Panc1 (cell line): ENCODE measurements at regions not wholly inside any gene's neighbourhood (a gene's known extent, or its start where the extent isn't known, plus 50 kb on each side); places are given as distances from the start of the nearest gene placed in this dataset.

Experiments used
- ATAC-seq: fragments of 200-7000 bp; cut with Tn5 transposase; 2 replicates; pipeline ENCODE4 v1.9.1; 2020; ENCODE audit warnings: mild to moderate bottlenecking, moderate library complexity
- BruUV-seq: library from RNA; stranded (reverse); fragments of 400-500 nt; replicated peaks from 2 replicates; lab custom pipeline; 2021; lab: Mats Ljungman, UMichigan
- CTCF ChIA-PET: fragments of 300-600 bp; sonication (Branson Sonifier 250); formaldehyde crosslinking; loops from one replicate; lab custom pipeline; 2022; ENCODE audit warnings: antibody characterized with exemption; lab: Charles Lee
- POLR2A ChIA-PET: fragments of 300-600 bp; sonication (Branson Sonifier 250); formaldehyde crosslinking; loops from one replicate; lab custom pipeline; 2022; ENCODE audit warnings: antibody characterized with exemption; lab: Charles Lee
- DNase-seq: peaks from one replicate; pipeline ENCODE4 v3.0.0-alpha.2; 2010; ENCODE audit warnings: low read depth, low spot score
- H3K27ac ChIP-seq: 2 replicates; pipeline ENCODE4 v1.5.1; 2011; ENCODE audit warnings: mild to moderate bottlenecking, low read length, inconsistent platforms
- H3K27me3 ChIP-seq: fragments of 200-500 bp; sonication (Bioruptor generic); 2 replicates; pipeline ENCODE4 v1.6.0; 2014; ENCODE audit warnings: low read length, inconsistent platforms; ENCODE audit not compliant: control insufficient read depth, insufficient read depth
- H3K36me3 ChIP-seq: fragments of 200-500 bp; sonication (Bioruptor generic); 2 replicates; pipeline ENCODE4 v1.5.1; 2014; ENCODE audit warnings: inconsistent platforms, mild to moderate bottlenecking, low read length, moderate library complexity; ENCODE audit not compliant: control insufficient read depth, insufficient read depth
- H3K4me1 ChIP-seq: 2 replicates; pipeline ENCODE4 v1.5.1; 2011; ENCODE audit warnings: inconsistent platforms, mild to moderate bottlenecking, low read length, moderate library complexity; ENCODE audit not compliant: control insufficient read depth, insufficient read depth
- H3K4me3 ChIP-seq, 2 experiments: 2 replicates each; pipeline ENCODE4 v1.5.1; 2011 to 2012; ENCODE audit warnings: low read depth in 2 of 2, low read length in 2 of 2, mild to moderate bottlenecking in 2 of 2, inconsistent platforms in 1 of 2, moderate library complexity in 1 of 2
- H3K9me3 ChIP-seq: fragments of 200-500 bp; sonication (Bioruptor generic); 2 replicates; pipeline ENCODE4 v1.5.1; 2014; ENCODE audit warnings: low read depth, mild to moderate bottlenecking, inconsistent platforms, low read length, moderate library complexity; ENCODE audit not compliant: control insufficient read depth, insufficient read depth
- CTCF ChIP-seq: fragments of 450-650 bp; IDR thresholded peaks from 2 replicates; pipeline ENCODE4 v1.5.1; 2017; ENCODE audit warnings: mild to moderate bottlenecking
- POLR2AphosphoS5 ChIP-seq: IDR thresholded peaks from 2 replicates; pipeline ENCODE4 v1.6.1; 2012; ENCODE audit warnings: mild to moderate bottlenecking, low read depth, low read length, moderate library complexity
- SIN3A ChIP-seq: IDR thresholded peaks from 2 replicates; pipeline ENCODE4 v1.6.1; 2012; ENCODE audit warnings: low read depth, mild to moderate bottlenecking, low read length, moderate library complexity, borderline replicate concordance; ENCODE audit not compliant: insufficient read depth
- TCF7L2 ChIP-seq: IDR thresholded peaks from 2 replicates; pipeline ENCODE4 v1.6.1; 2011; ENCODE audit warnings: mild to moderate bottlenecking, low read depth, low read length, inconsistent platforms
- in situ Hi-C: cut with HindIII; loops from 2 replicates; pipeline ENCODE4 v1.10.0; 2016; ENCODE audit warnings: low sequenced_read_pairs, low pct_unique_long_range_greater_than_20kb
- intact Hi-C: fragments of 100-400 bp; cut with micrococcal nuclease; formaldehyde crosslinking; loops from one replicate; pipeline ENCODE4 v1.10.0; 2022; ENCODE audit not compliant: unreplicated experiment
- TF ChIP-seq, protein P1 (sequence below), 2 experiments: IDR thresholded peaks; 2 replicates each; pipeline ENCODE4 v1.6.1; 2011 to 2012; ENCODE audit warnings: low read depth in 2 of 2, control low read depth in 1 of 2, low read length in 1 of 2, mild to moderate bottlenecking in 1 of 2, moderate library complexity in 1 of 2; ENCODE audit not compliant: insufficient read depth in 1 of 2

DNA sequence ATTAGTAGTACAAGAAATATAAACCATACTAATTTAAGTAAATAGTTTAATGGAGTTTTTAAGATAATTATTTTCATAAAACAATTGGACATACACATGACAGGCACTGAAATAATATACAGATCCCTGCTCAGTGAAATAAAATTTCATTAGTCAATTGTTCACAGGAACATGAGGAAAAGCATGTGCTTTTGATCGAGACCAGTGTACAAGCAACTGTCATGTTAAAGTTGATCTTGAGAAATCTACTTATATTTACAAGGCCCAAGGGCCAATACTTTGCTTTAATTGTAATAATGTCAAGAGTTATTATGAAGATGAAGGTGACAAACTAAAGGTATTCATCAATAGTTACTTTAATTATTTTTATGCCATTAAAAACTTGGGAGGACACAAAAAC, 792.7 kb upstream of the LUZP2 start:
- H3K9me3 ChIP-seq, result no peaks in the 10 kb centered on the region
- DNase-seq (no peak), ATAC-seq (no peak)
- CTCF ChIA-PET, result no interaction called here
- no TSS peak for BruUV-seq
- no peak overlapping the region for H3K4me3 ChIP-seq
- H3K4me1 ChIP-seq, result no peaks in the 10 kb centered on the region
- POLR2A ChIA-PET, result no interaction called here
- H3K36me3 ChIP-seq, result no peaks in the 10 kb centered on the region
- in situ Hi-C loops (no loop called here), intact Hi-C loops (no loop called here)
- TF ChIP-seq POLR2AphosphoS5 (no peak), TCF7L2 (no peak)
- H3K27ac ChIP-seq, result no peak overlapping the region
- no peaks in the 10 kb centered on the region for H3K27me3 ChIP-seq

- POLR2A ChIA-PET, result no interaction called here
- in situ Hi-C loops (no loop called here), intact Hi-C loops (no loop called here)
- no TSS peak for BruUV-seq
- ATAC-seq (no peak), DNase-seq (no peak)
- Histone ChIP-seq H3K36me3 (no peaks in the 10 kb centered on the region), H3K4me3 (no peak overlapping the region), H3K9me3 (no peaks in the 10 kb centered on the region), H3K4me1 (no peaks in the 10 kb centered on the region), H3K27me3 (no peaks in the 10 kb centered on the region), H3K27ac (no peak overlapping the region)
- TF ChIP-seq, protein P1, sequence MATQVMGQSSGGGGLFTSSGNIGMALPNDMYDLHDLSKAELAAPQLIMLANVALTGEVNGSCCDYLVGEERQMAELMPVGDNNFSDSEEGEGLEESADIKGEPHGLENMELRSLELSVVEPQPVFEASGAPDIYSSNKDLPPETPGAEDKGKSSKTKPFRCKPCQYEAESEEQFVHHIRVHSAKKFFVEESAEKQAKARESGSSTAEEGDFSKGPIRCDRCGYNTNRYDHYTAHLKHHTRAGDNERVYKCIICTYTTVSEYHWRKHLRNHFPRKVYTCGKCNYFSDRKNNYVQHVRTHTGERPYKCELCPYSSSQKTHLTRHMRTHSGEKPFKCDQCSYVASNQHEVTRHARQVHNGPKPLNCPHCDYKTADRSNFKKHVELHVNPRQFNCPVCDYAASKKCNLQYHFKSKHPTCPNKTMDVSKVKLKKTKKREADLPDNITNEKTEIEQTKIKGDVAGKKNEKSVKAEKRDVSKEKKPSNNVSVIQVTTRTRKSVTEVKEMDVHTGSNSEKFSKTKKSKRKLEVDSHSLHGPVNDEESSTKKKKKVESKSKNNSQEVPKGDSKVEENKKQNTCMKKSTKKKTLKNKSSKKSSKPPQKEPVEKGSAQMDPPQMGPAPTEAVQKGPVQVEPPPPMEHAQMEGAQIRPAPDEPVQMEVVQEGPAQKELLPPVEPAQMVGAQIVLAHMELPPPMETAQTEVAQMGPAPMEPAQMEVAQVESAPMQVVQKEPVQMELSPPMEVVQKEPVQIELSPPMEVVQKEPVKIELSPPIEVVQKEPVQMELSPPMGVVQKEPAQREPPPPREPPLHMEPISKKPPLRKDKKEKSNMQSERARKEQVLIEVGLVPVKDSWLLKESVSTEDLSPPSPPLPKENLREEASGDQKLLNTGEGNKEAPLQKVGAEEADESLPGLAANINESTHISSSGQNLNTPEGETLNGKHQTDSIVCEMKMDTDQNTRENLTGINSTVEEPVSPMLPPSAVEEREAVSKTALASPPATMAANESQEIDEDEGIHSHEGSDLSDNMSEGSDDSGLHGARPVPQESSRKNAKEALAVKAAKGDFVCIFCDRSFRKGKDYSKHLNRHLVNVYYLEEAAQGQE (IDR thresholded peaks at IDR 0.05; ENCODE audit: insufficient read depth in 1 of 2, low read depth in 2 of 2, low read length in 1 of 2), result no peak
- no peak for TF ChIP-seq SIN3A
- TF ChIP-seq CTCF, result no peak
- no peak for TF ChIP-seq TCF7L2
- no peak for TF ChIP-seq POLR2AphosphoS5
- CTCF ChIA-PET, result no interaction called here
These were observed 784.9 kb upstream of the LUZP2 start for GRCh38 chr11:23711981-23712380.

DNA sequence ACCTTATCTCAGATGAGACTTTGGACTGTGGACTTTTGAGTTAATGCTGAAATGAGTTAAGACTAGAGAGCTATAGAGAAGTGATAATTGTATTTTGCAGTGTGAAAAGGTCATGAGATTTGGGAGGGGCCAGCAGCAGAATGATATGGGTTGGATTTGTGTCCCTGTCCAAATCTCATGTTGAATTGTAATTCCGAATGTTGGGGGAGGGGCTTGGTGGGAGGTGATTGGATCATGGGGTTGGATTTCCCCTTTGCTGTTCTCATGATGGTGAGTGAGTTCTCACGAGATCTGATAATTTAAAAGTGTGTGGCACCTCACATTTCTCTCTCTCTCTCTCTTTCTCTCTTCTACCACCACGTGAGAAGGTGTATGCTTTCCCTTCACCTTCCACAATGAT, 777.8 kb upstream of the LUZP2 start:
- H3K4me1 ChIP-seq, result no peaks in the 10 kb centered on the region
- POLR2A ChIA-PET, result no interaction called here
- TF ChIP-seq CTCF (no peak), SIN3A (no peak), POLR2AphosphoS5 (no peak), TCF7L2 (no peak)
- TF ChIP-seq, protein P1 (IDR thresholded peaks at IDR 0.05; ENCODE audit: insufficient read depth in 1 of 2, low read depth in 2 of 2, low read length in 1 of 2), result no peak

More for the DNA sequence above, 777.8 kb upstream of the LUZP2 start:
- DNase-seq (no peak), ATAC-seq (no peak)
- CTCF ChIA-PET, result no interaction called here
- H3K36me3 ChIP-seq, result no peaks in the 10 kb centered on the region
- in situ Hi-C loops, result no loop called here
- intact Hi-C loops, result no loop called here
- H3K4me3 ChIP-seq, result no peak overlapping the region
- H3K27ac ChIP-seq, result no peak overlapping the region
- no peaks in the 10 kb centered on the region for H3K27me3 ChIP-seq
- BruUV-seq, result no TSS peak
- H3K9me3 ChIP-seq, result no peaks in the 10 kb centered on the region
